NK-92 treated with Interleukin-12 subunit alpha and Interleukin-12 subunit beta, amount 100 ng/mL, for 24 hours (cell line): ENCODE measurements at regions not wholly inside any gene's neighbourhood (a gene's known extent, or its start where the extent isn't known, plus 50 kb on each side); places are given as distances from the start of the nearest gene placed in this dataset.

Experiments used
- DNase-seq: peaks from one replicate; lab custom pipeline; 2025; lab: John Stamatoyannopoulos, UW

- no peak for DNase-seq
Measured at GRCh38 chr10:60466267-60467201, 76.9 kb upstream of the ANK3 start.

GRCh38 chr10:60465801-60466200 lies 76.1 kb upstream of the ANK3 start:
- no peak for DNase-seq

GRCh38 chr10:60464659-60465058 lies 75.0 kb upstream of the ANK3 start:
- no peak for DNase-seq

- no peak for DNase-seq
Measured at GRCh38 chr10:60463746-60464145, 74.1 kb upstream of the ANK3 start.

- DNase-seq: no peak
Measured at GRCh38 chr10:60461688-60462087, 72.0 kb upstream of the ANK3 start.

GRCh38 chr10:60459701-60460457 lies 70.2 kb upstream of the ANK3 start:
- no peak for DNase-seq

- DNase-seq: no peak
Measured at GRCh38 chr10:60456053-60456452, 66.4 kb upstream of the ANK3 start.

GRCh38 chr10:60454336-60454735 lies 64.7 kb upstream of the ANK3 start:
- DNase-seq: no peak

GRCh38 chr10:60453036-60453435 lies 63.4 kb upstream of the ANK3 start:
- DNase-seq: no peak

GRCh38 chr10:60450291-60450690 lies 60.6 kb upstream of the ANK3 start:
- DNase-seq: no peak

- DNase-seq: no peak
Measured at GRCh38 chr10:60448246-60448645, 58.6 kb upstream of the ANK3 start.

- DNase-seq: no peak
Measured at GRCh38 chr10:60446851-60447250, 57.2 kb upstream of the ANK3 start.

GRCh38 chr10:60446070-60446833 lies 56.6 kb upstream of the ANK3 start:
- no peak for DNase-seq

- no peak for DNase-seq
Measured at GRCh38 chr10:60444494-60445064, 54.9 kb upstream of the ANK3 start.

- DNase-seq: no peak
Measured at GRCh38 chr10:60443346-60443745, 53.7 kb upstream of the ANK3 start.

- DNase-seq: no peak
Measured at GRCh38 chr10:60441515-60441914, 51.8 kb upstream of the ANK3 start.

- DNase-seq: no peak
Measured at GRCh38 chr10:60439641-60440040, 50.0 kb upstream of the ANK3 start.
